Hepatocyte (in vitro differentiated cells): ENCODE measurements at regions not wholly inside any gene's neighbourhood (a gene's known extent, or its start where the extent isn't known, plus 50 kb on each side); places are given as distances from the start of the nearest gene placed in this dataset.

ENCODE experiments used
- DNase-seq: peaks from one replicate; pipeline ENCODE4 v3.0.0-alpha.2; 2016; ENCODE audit warnings: low spot score
- H2AFZ ChIP-seq: fragments of 200-600 bp; sonication (generic); 2 replicates; pipeline ENCODE4 v1.6.0; 2016; ENCODE audit warnings: antibody characterized with exemption, mild to moderate bottlenecking
- H3K27ac ChIP-seq: fragments of 200-600 bp; sonication (generic); 2 replicates; pipeline ENCODE4 v1.5.1; 2016; ENCODE audit warnings: mild to moderate bottlenecking
- H3K27me3 ChIP-seq: fragments of 200-600 bp; sonication (generic); 2 replicates; pipeline ENCODE4 v1.6.1; 2016
- H3K36me3 ChIP-seq: fragments of 200-600 bp; sonication (generic); replicated peaks from 2 replicates; pipeline ENCODE4 v1.5.1; 2016; ENCODE audit warnings: low read depth; ENCODE audit not compliant: insufficient read depth
- H3K4me1 ChIP-seq: fragments of 200-600 bp; sonication (generic); 2 replicates; pipeline ENCODE4 v1.5.1; 2016; ENCODE audit warnings: mild to moderate bottlenecking, moderate library complexity; ENCODE audit not compliant: insufficient read depth
- H3K4me2 ChIP-seq: fragments of 200-600 bp; sonication (generic); 2 replicates; pipeline ENCODE4 v1.6.0; 2016
- H3K4me3 ChIP-seq: fragments of 200-600 bp; sonication (generic); 2 replicates; pipeline ENCODE4 v1.5.1; 2016; ENCODE audit warnings: mild to moderate bottlenecking
- H3K79me2 ChIP-seq: fragments of 200-600 bp; sonication (generic); 2 replicates; pipeline ENCODE4 v1.6.0; 2017; ENCODE audit warnings: mild to moderate bottlenecking
- H3K9me2 ChIP-seq: fragments of 200-600 bp; sonication (generic); replicated peaks from 2 replicates; pipeline ENCODE4 v1.6.0; 2017; ENCODE audit warnings: mild to moderate bottlenecking; ENCODE audit not compliant: insufficient read depth
- H3K9me3 ChIP-seq: fragments of 200-600 bp; sonication (generic); 2 replicates; pipeline ENCODE4 v1.5.1; 2016; ENCODE audit warnings: low read depth, mild to moderate bottlenecking
- H4K20me1 ChIP-seq: fragments of 200-600 bp; sonication (generic); 2 replicates; pipeline ENCODE4 v1.6.0; 2016; ENCODE audit warnings: mild to moderate bottlenecking; ENCODE audit not compliant: insufficient read depth, poor library complexity, severe bottlenecking
- CTCF ChIP-seq: fragments of 200-600 bp; sonication (generic); IDR thresholded peaks from 2 replicates; pipeline ENCODE4 v1.5.1; 2016; ENCODE audit warnings: antibody characterized with exemption, mild to moderate bottlenecking; ENCODE audit not compliant: poor library complexity
- EZH2 ChIP-seq: fragments of 200-600 bp; sonication (generic); IDR thresholded peaks from 2 replicates; pipeline ENCODE4 v1.6.1; 2016; ENCODE audit warnings: antibody characterized with exemption, mild to moderate bottlenecking, borderline replicate concordance
- EZH2phosphoT487 ChIP-seq: fragments of 200-600 bp; sonication (generic); IDR thresholded peaks from one replicate; pipeline ENCODE4 v1.6.1; 2018; ENCODE audit warnings: antibody characterized with exemption, mild to moderate bottlenecking, low read depth, moderate library complexity; ENCODE audit not compliant: unreplicated experiment, severe bottlenecking
- WGBS: methylation state at CpG from one replicate; pipeline ENCODE4 v1.1.6; 2016; ENCODE audit warnings: low lambda C conversion rate; ENCODE audit errors: missing lambda C conversion rate; 5-methylcytosine and 5-hydroxymethylcytosine counted together

GRCh38 chr1:23629708-23630290 is 61.8 kb upstream of the RPL11 start:
- Histone ChIP-seq H3K4me2 (no peak overlapping the region), H3K27me3 (no peaks in the 10 kb centered on the region), H2AFZ (no peak overlapping the region), H4K20me1 (no peaks in the 10 kb centered on the region), H3K9me2 (no peaks in the 10 kb centered on the region), H3K9me3 (no peaks in the 10 kb centered on the region), H3K27ac (no peak overlapping the region), H3K79me2 (no peaks in the 10 kb centered on the region), H3K36me3 (no peaks in the 10 kb centered on the region), H3K4me1 (no peaks in the 10 kb centered on the region), H3K4me3 (no peak overlapping the region)
- TF ChIP-seq EZH2 = no peak
- TF ChIP-seq EZH2phosphoT487 = no peak
- TF ChIP-seq CTCF = no peak
- no peak for DNase-seq
- WGBS = 73% methylated on average over 4 of the region's 4 CpGs

GRCh38 chr1:23628951-23629387 is 62.6 kb upstream of the RPL11 start:
- no peak for DNase-seq
- Histone ChIP-seq H3K27ac (no peak overlapping the region), H3K27me3 (no peaks in the 10 kb centered on the region), H4K20me1 (no peaks in the 10 kb centered on the region), H3K4me3 (no peak overlapping the region), H3K4me1 (no peaks in the 10 kb centered on the region), H3K4me2 (no peak overlapping the region), H3K79me2 (no peaks in the 10 kb centered on the region), H3K9me3 (no peaks in the 10 kb centered on the region), H2AFZ (no peak overlapping the region), H3K9me2 (no peaks in the 10 kb centered on the region), H3K36me3 (no peaks in the 10 kb centered on the region)
- WGBS = 70% methylated on average over 8 of the region's 8 CpGs
- TF ChIP-seq CTCF = no peak
- TF ChIP-seq EZH2phosphoT487 = no peak
- no peak for TF ChIP-seq EZH2

GRCh38 chr1:23627069-23627735 is 64.4 kb upstream of the RPL11 start:
- no peak for DNase-seq
- Histone ChIP-seq H3K4me1 (no peaks in the 10 kb centered on the region), H2AFZ (no peak overlapping the region), H3K4me2 (no peak overlapping the region), H3K9me2 (no peaks in the 10 kb centered on the region), H3K27ac (no peak overlapping the region), H4K20me1 (no peaks in the 10 kb centered on the region), H3K4me3 (no peak overlapping the region), H3K9me3 (no peaks in the 10 kb centered on the region), H3K36me3 (no peaks in the 10 kb centered on the region), H3K79me2 (no peaks in the 10 kb centered on the region), H3K27me3 (no peaks in the 10 kb centered on the region)
- 74% methylated on average over 11 of the region's 11 CpGs for WGBS
- no peak for TF ChIP-seq EZH2

GRCh38 chr1:23625929-23626535 is 65.6 kb upstream of the RPL11 start:
- H4K20me1 ChIP-seq = no peaks in the 10 kb centered on the region
- WGBS = 92% methylated on average over 1 of the region's 1 CpG
- no peaks in the 10 kb centered on the region for H3K4me1 ChIP-seq
- H3K4me2 ChIP-seq = no peak overlapping the region
- no peak overlapping the region for H3K4me3 ChIP-seq
- H3K9me3 ChIP-seq = no peaks in the 10 kb centered on the region
- TF ChIP-seq EZH2 (no peak), CTCF (no peak), EZH2phosphoT487 (no peak)
- H3K9me2 ChIP-seq = no peaks in the 10 kb centered on the region
- H3K27ac ChIP-seq = no peak overlapping the region
- no peak overlapping the region for H2AFZ ChIP-seq
- no peaks in the 10 kb centered on the region for H3K36me3 ChIP-seq
- no peak for DNase-seq
- H3K79me2 ChIP-seq = no peaks in the 10 kb centered on the region
- no peaks in the 10 kb centered on the region for H3K27me3 ChIP-seq
